NT2/D1 (cell line): ENCODE measurements at regions not wholly inside any gene's neighbourhood (a gene's known extent, or its start where the extent isn't known, plus 50 kb on each side); places are given as distances from the start of the nearest gene placed in this dataset.

Experiments
- SUZ12 ChIP-seq: IDR thresholded peaks from 2 replicates; pipeline ENCODE4 v1.6.1; 2011; ENCODE audit not compliant: insufficient read length, insufficient read depth; ENCODE audit errors: extremely low read depth
- YY1 ChIP-seq: IDR thresholded peaks from 2 replicates; pipeline ENCODE4 v1.6.1; 2011; ENCODE audit not compliant: insufficient read length, insufficient read depth
- ZNF274 ChIP-seq: IDR thresholded peaks from 2 replicates; pipeline ENCODE4 v1.6.1; 2011; ENCODE audit warnings: mild to moderate bottlenecking, low read depth, low read length

- TF ChIP-seq YY1 (no peak), ZNF274 (no peak), SUZ12 (no peak)
Measured at GRCh38 chr16:85256190-85256739, 144.0 kb upstream of the CIBAR2 start.
